Hepatocyte (in vitro differentiated cells): ENCODE measurements at regions not wholly inside any gene's neighbourhood (a gene's known extent, or its start where the extent isn't known, plus 50 kb on each side); places are given as distances from the start of the nearest gene placed in this dataset.

ENCODE experiments used
- EZH2 ChIP-seq: fragments of 200-600 bp; sonication (generic); IDR thresholded peaks from 2 replicates; pipeline ENCODE4 v1.6.1; 2016; ENCODE audit warnings: antibody characterized with exemption, mild to moderate bottlenecking, borderline replicate concordance
- EZH2phosphoT487 ChIP-seq: fragments of 200-600 bp; sonication (generic); IDR thresholded peaks from one replicate; pipeline ENCODE4 v1.6.1; 2018; ENCODE audit warnings: antibody characterized with exemption, mild to moderate bottlenecking, low read depth, moderate library complexity; ENCODE audit not compliant: unreplicated experiment, severe bottlenecking
- TF ChIP-seq, protein P1 (sequence below): fragments of 200-600 bp; sonication (generic); IDR thresholded peaks from 2 replicates; pipeline ENCODE4 v1.5.1; 2016; ENCODE audit warnings: antibody characterized with exemption, mild to moderate bottlenecking; ENCODE audit not compliant: poor library complexity

DNA sequence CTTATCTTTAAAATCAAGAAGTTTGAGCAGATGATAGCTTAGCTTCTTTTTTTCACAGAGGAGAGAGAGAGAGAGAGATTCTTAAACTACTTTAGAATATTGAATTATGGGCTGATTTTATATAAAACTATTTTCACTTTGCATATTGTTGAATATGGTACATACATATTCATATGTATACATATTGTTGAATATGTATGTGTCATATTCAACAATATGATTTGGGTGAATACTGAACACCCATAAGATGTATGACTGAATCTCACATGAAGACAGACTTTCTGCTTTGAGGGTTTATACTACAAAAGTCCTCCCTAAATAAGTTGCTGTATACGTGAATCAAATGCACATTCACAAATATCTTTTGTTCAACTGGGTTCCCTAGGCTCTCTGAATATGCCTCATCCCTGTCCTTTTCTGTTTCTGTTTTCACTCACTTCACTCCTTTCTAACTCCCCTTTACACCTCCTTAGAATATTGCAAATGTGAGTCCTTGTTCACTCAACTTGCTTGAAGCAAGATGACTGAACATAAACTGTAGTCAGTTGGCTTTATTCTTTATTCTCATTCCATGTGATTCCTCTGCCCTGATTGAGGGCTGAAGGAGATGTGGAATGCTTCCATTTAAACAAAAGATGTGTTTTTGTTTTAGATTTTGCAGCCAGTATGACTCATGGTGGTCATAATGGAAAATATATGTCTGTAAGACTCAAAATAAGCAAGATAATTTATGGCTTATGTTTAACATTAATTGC is 225.4 kb upstream of the DAB2 start:
- TF ChIP-seq, protein P1, sequence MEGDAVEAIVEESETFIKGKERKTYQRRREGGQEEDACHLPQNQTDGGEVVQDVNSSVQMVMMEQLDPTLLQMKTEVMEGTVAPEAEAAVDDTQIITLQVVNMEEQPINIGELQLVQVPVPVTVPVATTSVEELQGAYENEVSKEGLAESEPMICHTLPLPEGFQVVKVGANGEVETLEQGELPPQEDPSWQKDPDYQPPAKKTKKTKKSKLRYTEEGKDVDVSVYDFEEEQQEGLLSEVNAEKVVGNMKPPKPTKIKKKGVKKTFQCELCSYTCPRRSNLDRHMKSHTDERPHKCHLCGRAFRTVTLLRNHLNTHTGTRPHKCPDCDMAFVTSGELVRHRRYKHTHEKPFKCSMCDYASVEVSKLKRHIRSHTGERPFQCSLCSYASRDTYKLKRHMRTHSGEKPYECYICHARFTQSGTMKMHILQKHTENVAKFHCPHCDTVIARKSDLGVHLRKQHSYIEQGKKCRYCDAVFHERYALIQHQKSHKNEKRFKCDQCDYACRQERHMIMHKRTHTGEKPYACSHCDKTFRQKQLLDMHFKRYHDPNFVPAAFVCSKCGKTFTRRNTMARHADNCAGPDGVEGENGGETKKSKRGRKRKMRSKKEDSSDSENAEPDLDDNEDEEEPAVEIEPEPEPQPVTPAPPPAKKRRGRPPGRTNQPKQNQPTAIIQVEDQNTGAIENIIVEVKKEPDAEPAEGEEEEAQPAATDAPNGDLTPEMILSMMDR = no peak
- no peak for TF ChIP-seq EZH2phosphoT487
- no peak for TF ChIP-seq EZH2
